ENCODE measurements at regions not wholly inside any gene's neighbourhood (a gene's known extent, or its start where the extent isn't known, plus 50 kb on each side); places are given as distances from the start of the nearest gene placed in this dataset.
A peak's percentile ranks its signal among the peaks of the same experiment; 100 is the strongest.

DNA sequence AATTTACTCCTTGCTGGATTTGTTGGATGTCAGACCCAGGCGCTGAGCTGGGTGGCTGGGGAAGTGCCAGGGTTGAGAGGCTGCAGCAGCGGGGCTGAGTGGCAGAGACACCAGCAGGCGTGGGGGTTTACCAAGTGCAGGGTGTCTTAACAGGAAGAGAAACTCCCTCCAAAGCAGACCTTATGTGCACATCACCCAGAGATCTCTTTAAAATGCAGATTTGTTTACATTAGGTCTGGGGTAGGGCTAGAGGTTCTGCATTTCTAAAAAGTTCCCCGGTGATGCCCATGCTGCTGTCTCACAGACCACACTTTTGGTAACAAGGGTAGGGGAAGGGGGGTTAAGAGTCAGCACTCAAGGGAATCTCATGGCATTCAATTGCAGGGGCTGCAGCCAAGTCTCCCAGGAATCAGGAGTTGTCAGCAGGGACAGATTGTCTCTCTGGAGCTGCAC lies 80.7 kb upstream of the OLFM4 start:
- H3K27ac ChIP-seq (ENCODE audit: low read depth, low read length): no peak overlapping the region
- H2AFZ ChIP-seq (ENCODE audit: low read length): no peak overlapping the region
- H3K4me3 ChIP-seq (ENCODE audit: insufficient read depth, low read length): no peak overlapping the region
- H3K27me3 ChIP-seq (ENCODE audit: insufficient read depth, low read length): no peaks in the 10 kb centered on the region
- DNase-seq (ENCODE audit: insufficient read length, low spot score, missing footprints): no peak
- no peaks in the 10 kb centered on the region for H3K79me2 ChIP-seq (ENCODE audit: insufficient read depth, low read length)
- H4K20me1 ChIP-seq (ENCODE audit: insufficient read depth, low read length): no peaks in the 10 kb centered on the region
- TF ChIP-seq, protein P1, sequence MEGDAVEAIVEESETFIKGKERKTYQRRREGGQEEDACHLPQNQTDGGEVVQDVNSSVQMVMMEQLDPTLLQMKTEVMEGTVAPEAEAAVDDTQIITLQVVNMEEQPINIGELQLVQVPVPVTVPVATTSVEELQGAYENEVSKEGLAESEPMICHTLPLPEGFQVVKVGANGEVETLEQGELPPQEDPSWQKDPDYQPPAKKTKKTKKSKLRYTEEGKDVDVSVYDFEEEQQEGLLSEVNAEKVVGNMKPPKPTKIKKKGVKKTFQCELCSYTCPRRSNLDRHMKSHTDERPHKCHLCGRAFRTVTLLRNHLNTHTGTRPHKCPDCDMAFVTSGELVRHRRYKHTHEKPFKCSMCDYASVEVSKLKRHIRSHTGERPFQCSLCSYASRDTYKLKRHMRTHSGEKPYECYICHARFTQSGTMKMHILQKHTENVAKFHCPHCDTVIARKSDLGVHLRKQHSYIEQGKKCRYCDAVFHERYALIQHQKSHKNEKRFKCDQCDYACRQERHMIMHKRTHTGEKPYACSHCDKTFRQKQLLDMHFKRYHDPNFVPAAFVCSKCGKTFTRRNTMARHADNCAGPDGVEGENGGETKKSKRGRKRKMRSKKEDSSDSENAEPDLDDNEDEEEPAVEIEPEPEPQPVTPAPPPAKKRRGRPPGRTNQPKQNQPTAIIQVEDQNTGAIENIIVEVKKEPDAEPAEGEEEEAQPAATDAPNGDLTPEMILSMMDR (IDR thresholded peaks at IDR 0.05; ENCODE audit: extremely low read depth, low read depth, low read length): no peak
- no peaks in the 10 kb centered on the region for H3K36me3 ChIP-seq (ENCODE audit: insufficient read depth, low read length)
- no peak overlapping the region for H3K4me2 ChIP-seq (ENCODE audit: insufficient read depth, low read length)
- no peaks in the 10 kb centered on the region for H3K4me1 ChIP-seq (ENCODE audit: insufficient read depth, low read length)
- no peaks in the 10 kb centered on the region for H3K9me3 ChIP-seq (ENCODE audit: low read depth, low read length)

DNA sequence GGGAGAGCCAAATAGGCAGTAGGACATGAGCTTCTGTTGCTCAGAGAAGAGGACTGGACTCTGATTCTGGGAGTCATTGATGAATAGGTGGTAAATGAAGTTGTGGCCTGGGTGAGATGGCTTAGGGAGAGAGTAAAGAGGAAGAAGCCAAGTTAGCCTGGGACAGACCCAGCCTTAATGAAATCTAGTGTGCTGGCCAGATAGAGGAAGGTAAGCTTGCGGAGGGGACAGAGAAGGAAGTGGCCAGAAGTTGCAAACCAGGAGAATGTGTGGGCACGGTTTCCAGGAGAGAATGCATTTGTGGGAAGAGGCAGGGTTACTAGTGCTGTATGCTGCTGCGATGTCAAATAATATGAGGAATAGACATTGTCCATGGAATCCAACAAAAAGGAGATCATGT lies 83.3 kb upstream of the OLFM4 start:
- no peaks in the 10 kb centered on the region for H3K4me1 ChIP-seq (ENCODE audit: insufficient read depth, low read length)
- no peaks in the 10 kb centered on the region for H3K27me3 ChIP-seq (ENCODE audit: insufficient read depth, low read length)
- H4K20me1 ChIP-seq (ENCODE audit: insufficient read depth, low read length): no peaks in the 10 kb centered on the region
- H3K36me3 ChIP-seq (ENCODE audit: insufficient read depth, low read length): no peaks in the 10 kb centered on the region
- no peaks in the 10 kb centered on the region for H3K9me3 ChIP-seq (ENCODE audit: low read depth, low read length)
- TF ChIP-seq, protein P1 (IDR thresholded peaks at IDR 0.05; ENCODE audit: extremely low read depth, low read depth, low read length): no peak
- no peak overlapping the region for H3K4me2 ChIP-seq (ENCODE audit: insufficient read depth, low read length)
- no peak overlapping the region for H3K27ac ChIP-seq (ENCODE audit: low read depth, low read length)
- no peak for DNase-seq (ENCODE audit: insufficient read length, low spot score, missing footprints)
- H3K4me3 ChIP-seq (ENCODE audit: insufficient read depth, low read length): no peak overlapping the region
- no peaks in the 10 kb centered on the region for H3K79me2 ChIP-seq (ENCODE audit: insufficient read depth, low read length)
- H2AFZ ChIP-seq (ENCODE audit: low read length): no peak overlapping the region

DNA sequence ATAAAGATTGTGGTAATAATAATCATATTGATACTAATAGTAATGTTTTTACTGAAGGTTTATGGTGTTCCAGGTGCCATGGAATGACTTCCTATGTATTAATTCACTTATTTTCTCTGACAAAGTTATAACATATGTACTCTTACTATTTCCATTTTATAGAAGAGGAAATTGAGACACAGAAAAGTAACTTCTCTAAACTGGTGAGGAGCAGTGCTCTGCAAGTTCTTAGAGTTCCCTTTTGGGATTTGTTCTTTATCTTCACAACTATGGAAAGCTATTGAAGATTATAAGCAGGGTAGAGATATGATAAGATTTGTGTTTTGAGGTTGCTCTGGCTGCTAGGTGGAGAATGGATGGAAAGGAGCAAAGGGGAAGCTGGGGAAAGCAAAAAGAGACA lies 83.9 kb upstream of the OLFM4 start:
- no peak for DNase-seq (ENCODE audit: insufficient read length, low spot score, missing footprints)
- Histone ChIP-seq H3K4me2 (ENCODE audit: insufficient read depth, low read length) (no peak overlapping the region), H3K27ac (ENCODE audit: low read depth, low read length) (no peak overlapping the region), H3K9me3 (ENCODE audit: low read depth, low read length) (no peaks in the 10 kb centered on the region), H3K4me1 (ENCODE audit: insufficient read depth, low read length) (no peaks in the 10 kb centered on the region), H3K79me2 (ENCODE audit: insufficient read depth, low read length) (no peaks in the 10 kb centered on the region), H2AFZ (ENCODE audit: low read length) (no peak overlapping the region), H3K27me3 (ENCODE audit: insufficient read depth, low read length) (no peaks in the 10 kb centered on the region), H3K4me3 (ENCODE audit: insufficient read depth, low read length) (no peak overlapping the region), H3K36me3 (ENCODE audit: insufficient read depth, low read length) (no peaks in the 10 kb centered on the region), H4K20me1 (ENCODE audit: insufficient read depth, low read length) (no peaks in the 10 kb centered on the region)
- TF ChIP-seq, protein P1 (IDR thresholded peaks at IDR 0.05; ENCODE audit: extremely low read depth, low read depth, low read length): no peak

DNA sequence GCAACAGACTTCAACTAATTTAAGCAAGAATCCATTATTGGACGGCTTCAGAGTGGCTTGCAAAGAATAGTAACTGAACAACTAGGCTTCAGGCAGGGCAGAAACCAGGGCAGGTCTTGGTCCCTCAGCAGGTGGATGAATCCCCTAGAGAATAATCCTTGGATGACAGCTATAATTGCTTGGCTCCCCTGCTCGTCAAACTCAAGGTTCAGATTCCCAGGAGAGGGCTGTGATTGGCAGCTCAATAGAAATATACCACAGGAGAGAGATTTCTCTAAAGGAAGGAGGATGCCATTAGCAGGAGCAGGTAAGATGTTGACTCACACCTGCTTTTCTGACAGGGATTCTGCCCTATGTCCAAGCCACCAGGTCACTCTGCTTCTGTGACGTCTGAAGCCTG lies 89.6 kb upstream of the PCDH8 start:
- peak; percentile 42 for DNase-seq (ENCODE audit: insufficient read length, low spot score, missing footprints)
- H4K20me1 ChIP-seq (ENCODE audit: insufficient read depth, low read length): no peaks in the 10 kb centered on the region
- no peaks in the 10 kb centered on the region for H3K79me2 ChIP-seq (ENCODE audit: insufficient read depth, low read length)
- no peak overlapping the region for H3K27ac ChIP-seq (ENCODE audit: low read depth, low read length)
- TF ChIP-seq, protein P1 (IDR thresholded peaks at IDR 0.05; ENCODE audit: extremely low read depth, low read depth, low read length): no peak
- no peaks in the 10 kb centered on the region for H3K27me3 ChIP-seq (ENCODE audit: insufficient read depth, low read length)
- no peak overlapping the region for H3K4me2 ChIP-seq (ENCODE audit: insufficient read depth, low read length)
- H2AFZ ChIP-seq (ENCODE audit: low read length): no peak overlapping the region
- no peaks in the 10 kb centered on the region for H3K9me3 ChIP-seq (ENCODE audit: low read depth, low read length)
- H3K4me3 ChIP-seq (ENCODE audit: insufficient read depth, low read length): no peak overlapping the region
- H3K36me3 ChIP-seq (ENCODE audit: insufficient read depth, low read length): no peaks in the 10 kb centered on the region
- no peaks in the 10 kb centered on the region for H3K4me1 ChIP-seq (ENCODE audit: insufficient read depth, low read length)
